K562 (cell line): ENCODE measurements at regions not wholly inside any gene's neighbourhood (a gene's known extent, or its start where the extent isn't known, plus 50 kb on each side); places are given as distances from the start of the nearest gene placed in this dataset.

Experiments
- EZH2 ChIP-seq: IDR thresholded peaks from 2 replicates; pipeline ENCODE4 v1.6.1; 2012; ENCODE audit warnings: low read depth, mild to moderate bottlenecking, inconsistent platforms, low read length, borderline replicate concordance
- FOXA3 ChIP-seq, 2 experiments: fragments of 450-650 bp in 1 of 2; sonication (generic) in 1 of 2; formaldehyde crosslinking; IDR thresholded peaks in 1 of 2; conservative IDR thresholded peaks in 1 of 2; 2 replicates each; pipeline versions ENCODE4 v1.4.0 to v1.8.0; 2020 to 2022; ENCODE audit warnings: mild to moderate bottlenecking in 2 of 2, missing genetic modification reagents in 1 of 2
- MXI1 ChIP-seq: IDR thresholded peaks from 2 replicates; pipeline ENCODE4 v1.6.1; 2011; ENCODE audit warnings: low read depth, mild to moderate bottlenecking, improper control_type of control experiment, low read length
- NCOA2 ChIP-seq, 2 experiments: fragments of 450-650 bp; IDR thresholded peaks; 2 replicates each; pipeline ENCODE4 v1.6.1; 2018; ENCODE audit warnings: mild to moderate bottlenecking in 2 of 2, moderate library complexity in 1 of 2; ENCODE audit not compliant: partially characterized antibody in 2 of 2
- POLR2AphosphoS2 ChIP-seq: IDR thresholded peaks from 2 replicates; pipeline ENCODE4 v1.6.1; 2012; ENCODE audit warnings: low read length, improper control_type of control experiment
- PRPF4 ChIP-seq: fragments of 200-400 bp; formaldehyde crosslinking; IDR thresholded peaks from one replicate; pipeline ENCODE4 v1.6.1; 2017; ENCODE audit warnings: low read length, low read depth, mild to moderate bottlenecking; ENCODE audit not compliant: insufficient read depth, poor library complexity, severe bottlenecking
- ZBTB26 ChIP-seq: fragments of 450-650 bp; formaldehyde crosslinking; IDR thresholded peaks from 2 replicates; pipeline ENCODE4 v1.4.0; 2022; ENCODE audit warnings: missing genetic modification characterization
- ZNF551 ChIP-seq: fragments of 250-450 bp; sonication (Bioruptor Pico); IDR thresholded peaks from 2 replicates; pipeline ENCODE4 v1.5.0; 2021; ENCODE audit warnings: mild to moderate bottlenecking, moderate library complexity
- ZNF699 ChIP-seq: fragments of 250-450 bp; sonication (Bioruptor Pico); IDR thresholded peaks from 2 replicates; pipeline ENCODE4 v1.8.0; 2021; ENCODE audit warnings: mild to moderate bottlenecking, moderate library complexity; ENCODE audit not compliant: insufficient replicate concordance
- ZNF778 ChIP-seq: fragments of 450-650 bp; formaldehyde crosslinking; IDR thresholded peaks from 2 replicates; pipeline ENCODE4 v1.4.0; 2020; ENCODE audit warnings: mild to moderate bottlenecking, moderate library complexity
- TF ChIP-seq, protein P1 (sequence below): fragments of 250-450 bp; sonication (Bioruptor Pico); IDR thresholded peaks from 2 replicates; pipeline ENCODE4 v1.8.0; 2021; ENCODE audit warnings: borderline replicate concordance, mild to moderate bottlenecking, moderate library complexity; ENCODE audit not compliant: poor library complexity, severe bottlenecking
- TF ChIP-seq, protein P2 (sequence below), 3 experiments: IDR thresholded peaks in 2 of 3; conservative IDR thresholded peaks in 1 of 3; 2 replicates each; pipeline ENCODE4 v1.5.1; 2011 to 2012; ENCODE audit warnings: low read length in 3 of 3, mild to moderate bottlenecking in 3 of 3, control low read depth in 2 of 3, improper control_type of control experiment in 1 of 3, inconsistent platforms in 1 of 3, low read depth in 1 of 3, mixed read lengths in 1 of 3, moderate library complexity in 1 of 3; ENCODE audit not compliant: insufficient read depth in 2 of 3
- TF ChIP-seq, protein P3 (sequence below), 2 experiments: fragments of 450-650 bp; IDR thresholded peaks; 2 replicates each; pipeline ENCODE4 v1.6.1; 2016

DNA sequence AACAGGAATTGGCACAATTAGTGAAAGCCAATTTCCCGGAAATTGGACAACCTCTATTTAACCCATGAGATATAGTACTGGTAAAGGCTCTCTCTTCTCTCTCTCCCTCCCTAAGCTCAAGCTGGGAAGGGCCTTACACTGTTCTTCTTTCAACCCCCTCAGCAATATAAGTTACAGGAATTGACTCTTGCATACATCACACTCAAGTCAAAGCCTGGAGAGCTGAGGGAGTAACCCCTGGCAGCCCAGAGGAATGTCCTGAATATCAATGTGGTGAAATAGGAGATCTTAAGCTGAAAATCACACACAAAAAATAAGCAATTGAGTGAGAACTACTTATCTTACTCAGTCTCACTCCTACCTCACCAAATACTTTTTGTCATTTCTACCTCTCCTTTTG lies 186.9 kb upstream of the SPOCK3 start:
- no peak for TF ChIP-seq POLR2AphosphoS2
- no peak for TF ChIP-seq NCOA2 (IDR thresholded peaks at IDR 0.05; ENCODE audit: partially characterized antibody in 2 of 2)
- no peak for TF ChIP-seq ZBTB26 (CRISPR knock-in tag)
- TF ChIP-seq FOXA3 (CRISPR knock-in tag; conservative IDR thresholded peaks at IDR 0.05 in 1 of 2, IDR thresholded peaks at IDR 0.05 in 1 of 2): no peak
- TF ChIP-seq MXI1: no peak
- TF ChIP-seq, protein P1, sequence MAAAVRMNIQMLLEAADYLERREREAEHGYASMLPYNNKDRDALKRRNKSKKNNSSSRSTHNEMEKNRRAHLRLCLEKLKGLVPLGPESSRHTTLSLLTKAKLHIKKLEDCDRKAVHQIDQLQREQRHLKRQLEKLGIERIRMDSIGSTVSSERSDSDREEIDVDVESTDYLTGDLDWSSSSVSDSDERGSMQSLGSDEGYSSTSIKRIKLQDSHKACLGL: no peak
- TF ChIP-seq ZNF699: no peak
- no peak for TF ChIP-seq EZH2
- TF ChIP-seq, protein P2, sequence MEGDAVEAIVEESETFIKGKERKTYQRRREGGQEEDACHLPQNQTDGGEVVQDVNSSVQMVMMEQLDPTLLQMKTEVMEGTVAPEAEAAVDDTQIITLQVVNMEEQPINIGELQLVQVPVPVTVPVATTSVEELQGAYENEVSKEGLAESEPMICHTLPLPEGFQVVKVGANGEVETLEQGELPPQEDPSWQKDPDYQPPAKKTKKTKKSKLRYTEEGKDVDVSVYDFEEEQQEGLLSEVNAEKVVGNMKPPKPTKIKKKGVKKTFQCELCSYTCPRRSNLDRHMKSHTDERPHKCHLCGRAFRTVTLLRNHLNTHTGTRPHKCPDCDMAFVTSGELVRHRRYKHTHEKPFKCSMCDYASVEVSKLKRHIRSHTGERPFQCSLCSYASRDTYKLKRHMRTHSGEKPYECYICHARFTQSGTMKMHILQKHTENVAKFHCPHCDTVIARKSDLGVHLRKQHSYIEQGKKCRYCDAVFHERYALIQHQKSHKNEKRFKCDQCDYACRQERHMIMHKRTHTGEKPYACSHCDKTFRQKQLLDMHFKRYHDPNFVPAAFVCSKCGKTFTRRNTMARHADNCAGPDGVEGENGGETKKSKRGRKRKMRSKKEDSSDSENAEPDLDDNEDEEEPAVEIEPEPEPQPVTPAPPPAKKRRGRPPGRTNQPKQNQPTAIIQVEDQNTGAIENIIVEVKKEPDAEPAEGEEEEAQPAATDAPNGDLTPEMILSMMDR (IDR thresholded peaks at IDR 0.05 in 2 of 3, conservative IDR thresholded peaks at IDR 0.05 in 1 of 3; ENCODE audit: insufficient read depth in 2 of 3, low read depth in 1 of 3, low read length in 3 of 3): no peak
- TF ChIP-seq ZNF551 (CRISPR knock-in tag): no peak
- TF ChIP-seq, protein P3, sequence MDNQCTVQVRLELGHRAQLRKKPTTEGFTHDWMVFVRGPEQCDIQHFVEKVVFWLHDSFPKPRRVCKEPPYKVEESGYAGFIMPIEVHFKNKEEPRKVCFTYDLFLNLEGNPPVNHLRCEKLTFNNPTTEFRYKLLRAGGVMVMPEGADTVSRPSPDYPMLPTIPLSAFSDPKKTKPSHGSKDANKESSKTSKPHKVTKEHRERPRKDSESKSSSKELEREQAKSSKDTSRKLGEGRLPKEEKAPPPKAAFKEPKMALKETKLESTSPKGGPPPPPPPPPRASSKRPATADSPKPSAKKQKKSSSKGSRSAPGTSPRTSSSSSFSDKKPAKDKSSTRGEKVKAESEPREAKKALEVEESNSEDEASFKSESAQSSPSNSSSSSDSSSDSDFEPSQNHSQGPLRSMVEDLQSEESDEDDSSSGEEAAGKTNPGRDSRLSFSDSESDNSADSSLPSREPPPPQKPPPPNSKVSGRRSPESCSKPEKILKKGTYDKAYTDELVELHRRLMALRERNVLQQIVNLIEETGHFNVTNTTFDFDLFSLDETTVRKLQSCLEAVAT (IDR thresholded peaks at IDR 0.05): no peak
- no peak for TF ChIP-seq ZNF778 (CRISPR knock-in tag)
- TF ChIP-seq PRPF4: no peak
